CD14-positive monocyte (primary cell): ENCODE measurements at regions not wholly inside any gene's neighbourhood (a gene's known extent, or its start where the extent isn't known, plus 50 kb on each side); places are given as distances from the start of the nearest gene placed in this dataset.

Source experiments
- DNase-seq, 3 donors: peaks; one replicate each; pipeline ENCODE4 v3.0.0-alpha.2; 2011 to 2022
- H2AFZ ChIP-seq: 2 replicates; pipeline ENCODE4 v1.6.0; 2012; ENCODE audit warnings: mild to moderate bottlenecking, low read depth, low read length, inconsistent platforms; ENCODE audit not compliant: insufficient read depth, poor library complexity, severe bottlenecking
- H3K27ac ChIP-seq, 2 donors: 1 replicate in 1 of 2; 2 replicates in 1 of 2; pipeline ENCODE4 v1.5.1; 2012 to 2013; ENCODE audit warnings: low read length in 2 of 2, control low read depth in 1 of 2, inconsistent platforms in 1 of 2, low read depth in 1 of 2, mild to moderate bottlenecking in 1 of 2
- H3K27me3 ChIP-seq, 2 donors: one replicate each; pipeline versions ENCODE4 v1.6.0 to v1.6.1; 2011 to 2013; ENCODE audit warnings: low read length in 2 of 2; ENCODE audit not compliant: control insufficient read depth in 2 of 2, insufficient read depth in 2 of 2
- H3K36me3 ChIP-seq, 2 donors: replicated peaks in 1 of 2; 1 replicate in 1 of 2; 2 replicates in 1 of 2; pipeline versions ENCODE4 v1.5.1 to v1.6.1; 2012 to 2013; ENCODE audit warnings: low read length in 2 of 2, control low read depth in 1 of 2, inconsistent platforms in 1 of 2, mild to moderate bottlenecking in 1 of 2; ENCODE audit not compliant: insufficient read depth in 2 of 2, control insufficient read depth in 1 of 2
- H3K4me1 ChIP-seq, 2 donors: 1 replicate in 1 of 2; 2 replicates in 1 of 2; pipeline versions ENCODE4 v1.5.1 to v1.6.1; 2012 to 2013; ENCODE audit warnings: low read length in 2 of 2, control low read depth in 1 of 2, inconsistent platforms in 1 of 2, mild to moderate bottlenecking in 1 of 2, moderate library complexity in 1 of 2; ENCODE audit not compliant: insufficient read depth in 2 of 2, control insufficient read depth in 1 of 2
- H3K4me2 ChIP-seq: replicated peaks from 2 replicates; pipeline ENCODE3; 2012; ENCODE audit warnings: low read length, moderate library complexity, mild to moderate bottlenecking; ENCODE audit not compliant: poor library complexity, severe bottlenecking; ENCODE audit errors: extremely low read depth
- H3K4me3 ChIP-seq, 3 experiments: fragments of 200-600 bp in 1 of 3; sonication (generic) in 1 of 3; replicated peaks in 1 of 3; 1 replicate in 2 of 3; 2 replicates in 1 of 3; pipeline ENCODE4 v1.5.1; 2011 to 2013; ENCODE audit warnings: low read length in 3 of 3, mild to moderate bottlenecking in 3 of 3, control low read depth in 2 of 3, low read depth in 2 of 3, inconsistent platforms in 1 of 3, moderate library complexity in 1 of 3
- H3K79me2 ChIP-seq: 2 replicates; pipeline ENCODE4 v1.6.0; 2012; ENCODE audit warnings: mild to moderate bottlenecking, control low read depth, inconsistent platforms, low read length, moderate library complexity; ENCODE audit not compliant: insufficient read depth
- H3K9ac ChIP-seq: 2 replicates; pipeline ENCODE4 v1.6.0; 2017; ENCODE audit warnings: low read length, mild to moderate bottlenecking; ENCODE audit not compliant: insufficient read depth, poor library complexity, severe bottlenecking
- H3K9me3 ChIP-seq, 2 donors: replicated peaks in 1 of 2; 1 replicate in 1 of 2; 2 replicates in 1 of 2; pipeline versions ENCODE4 v1.5.1 to v1.6.1; 2012 to 2013; ENCODE audit warnings: low read length in 2 of 2, control low read depth in 1 of 2; ENCODE audit not compliant: control insufficient read depth in 1 of 2, insufficient read depth in 1 of 2
- H4K20me1 ChIP-seq: 2 replicates; pipeline ENCODE4 v1.6.0; 2012; ENCODE audit warnings: mild to moderate bottlenecking, low read length, control low read depth, moderate library complexity; ENCODE audit not compliant: insufficient read depth
- H3K27ac Mint-ChIP-seq, 7 donors: one replicate each; pipeline ENCODE4 v1.8.0; 2020; ENCODE audit warnings: mild to moderate bottlenecking in 7 of 7, mixed read lengths in 7 of 7, moderate library complexity in 6 of 7, inconsistent platforms in 2 of 7
- H3K27me3 Mint-ChIP-seq, 3 donors: one replicate each; pipeline ENCODE4 v1.8.0; 2021 to 2022; ENCODE audit warnings: low read depth in 3 of 3, mild to moderate bottlenecking in 3 of 3, mixed read lengths in 3 of 3, moderate library complexity in 3 of 3, inconsistent platforms in 1 of 3
- H3K36me3 Mint-ChIP-seq, 2 donors: one replicate each; pipeline ENCODE4 v1.8.0; 2020; ENCODE audit warnings: mixed read lengths in 2 of 2, inconsistent platforms in 1 of 2, mild to moderate bottlenecking in 1 of 2
- H3K4me1 Mint-ChIP-seq: one replicate; pipeline ENCODE4 v1.8.0; 2020; ENCODE audit warnings: mild to moderate bottlenecking, mixed read lengths
- H3K4me3 Mint-ChIP-seq, 2 donors: one replicate each; pipeline ENCODE4 v1.8.0; 2020; ENCODE audit warnings: mild to moderate bottlenecking in 2 of 2, mixed read lengths in 2 of 2, moderate library complexity in 1 of 2
- H3K9me3 Mint-ChIP-seq, 7 donors: one replicate each; pipeline ENCODE4 v1.8.0; 2020 to 2022; ENCODE audit warnings: mixed read lengths in 7 of 7, mild to moderate bottlenecking in 6 of 7, moderate library complexity in 6 of 7, inconsistent platforms in 2 of 7
- CTCF ChIP-seq: fragments of 200-600 bp; IDR thresholded peaks from one replicate; pipeline ENCODE4 v1.8.0; 2022; ENCODE audit warnings: antibody characterized with exemption, mild to moderate bottlenecking
- WGBS: methylation state at CpG from one replicate; pipeline ENCODE4 v1.1.5; 2013; ENCODE audit warnings: missing lambda C conversion rate; ENCODE audit not compliant: insufficient coverage; 5-methylcytosine and 5-hydroxymethylcytosine counted together
- intact Hi-C, 2 donors: fragments of 100-400 bp; cut with micrococcal nuclease; formaldehyde crosslinking; loops; one replicate each; pipeline versions ENCODE4 v1.15.0 to v1.15.1; 2023

- TF ChIP-seq CTCF = no peak
- intact Hi-C loops = no loop called here
- WGBS = no CpG with 5 or more reads among the region's 1 CpG
- no peak for DNase-seq
- H3K27me3 ChIP-seq = no peaks in the 10 kb centered on the region
- H3K4me3 Mint-ChIP-seq = no peak overlapping the region
- H3K36me3 Mint-ChIP-seq = no peaks in the 10 kb centered on the region
- H3K36me3 ChIP-seq = no peaks in the 10 kb centered on the region
- H3K4me1 ChIP-seq = no peaks in the 10 kb centered on the region
- H3K27ac Mint-ChIP-seq = no peak overlapping the region
- H3K9me3 Mint-ChIP-seq = no peaks in the 10 kb centered on the region
- no peak overlapping the region for H2AFZ ChIP-seq
- H3K9me3 ChIP-seq = no peaks in the 10 kb centered on the region
- no peak overlapping the region for H3K27ac ChIP-seq
- no peaks in the 10 kb centered on the region for H4K20me1 ChIP-seq
- H3K4me2 ChIP-seq = no peak overlapping the region
- H3K27me3 Mint-ChIP-seq = peaks cover 0 to 5% (median 0%) of the 10 kb centered on the region in 3 donors
- no peak overlapping the region for H3K9ac ChIP-seq
- H3K4me1 Mint-ChIP-seq = no peaks in the 10 kb centered on the region
- H3K79me2 ChIP-seq = no peaks in the 10 kb centered on the region
- no peak overlapping the region for H3K4me3 ChIP-seq
Observed at GRCh38 chr15:95758451-95758850, 572.0 kb upstream of the NR2F2 start.

- H3K27ac Mint-ChIP-seq = no peak overlapping the region
- no peaks in the 10 kb centered on the region for H3K9me3 ChIP-seq
Observed at GRCh38 chr15:95758851-95759250, 571.6 kb upstream of the NR2F2 start.

More at GRCh38 chr15:95758851-95759250, 571.6 kb upstream of the NR2F2 start:
- Mint-ChIP-seq H3K9me3 (no peaks in the 10 kb centered on the region), H3K36me3 (no peaks in the 10 kb centered on the region), H3K4me1 (no peaks in the 10 kb centered on the region), H3K27me3 (peaks cover 0 to 5% (median 0%) of the 10 kb centered on the region in 3 donors), H3K4me3 (no peak overlapping the region)
- intact Hi-C loops = no loop called here
- H2AFZ ChIP-seq = no peak overlapping the region
- no peaks in the 10 kb centered on the region for H3K79me2 ChIP-seq
- no peaks in the 10 kb centered on the region for H3K27me3 ChIP-seq
- H3K36me3 ChIP-seq = no peaks in the 10 kb centered on the region
- H3K4me2 ChIP-seq = no peak overlapping the region
- DNase-seq = no peak
- no peaks in the 10 kb centered on the region for H4K20me1 ChIP-seq
- no peak overlapping the region for H3K9ac ChIP-seq
- H3K27ac ChIP-seq = no peak overlapping the region
- H3K4me1 ChIP-seq = no peaks in the 10 kb centered on the region
- no peak for TF ChIP-seq CTCF
- no CpG with 5 or more reads among the region's 2 CpGs for WGBS
- no peak overlapping the region for H3K4me3 ChIP-seq
